ENCODE measurements at regions not wholly inside any gene's neighbourhood (a gene's known extent, or its start where the extent isn't known, plus 50 kb on each side); places are given as distances from the start of the nearest gene placed in this dataset.
A peak's percentile ranks its signal among the peaks of the same experiment; 100 is the strongest.
"Not testable (repeated sequence)": the region's sequence is repeated elsewhere in the genome, so short reads cannot be mapped to it uniquely, and the experiment has no call there.

DNA sequence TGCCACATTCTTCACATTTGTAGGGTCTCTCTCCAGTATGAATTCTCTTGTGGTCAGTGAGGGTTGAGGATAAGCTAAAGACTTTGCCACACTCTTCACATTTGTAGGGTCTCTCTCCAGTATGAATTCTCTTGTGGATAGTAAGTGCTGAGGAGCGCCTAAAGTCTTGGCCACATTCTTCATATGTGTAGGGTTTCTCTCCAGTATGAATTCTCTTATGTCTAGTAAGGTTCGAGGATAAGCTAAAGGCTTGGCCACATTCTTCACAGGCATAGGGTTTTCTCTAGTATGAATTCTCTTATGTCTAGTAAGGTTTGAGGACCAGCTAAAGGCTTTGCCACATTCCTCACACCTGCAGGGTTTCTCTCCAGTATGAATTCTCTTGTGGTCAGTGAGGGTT, 706.9 kb upstream of the ZNF722 start:
- H3K27me3 ChIP-seq, H3K9me3 ChIP-seq, DNase-seq, H3K4me3 ChIP-seq, H3K27ac ChIP-seq, H3K36me3 ChIP-seq, H3K4me1 ChIP-seq: not testable (repeated sequence)

DNA sequence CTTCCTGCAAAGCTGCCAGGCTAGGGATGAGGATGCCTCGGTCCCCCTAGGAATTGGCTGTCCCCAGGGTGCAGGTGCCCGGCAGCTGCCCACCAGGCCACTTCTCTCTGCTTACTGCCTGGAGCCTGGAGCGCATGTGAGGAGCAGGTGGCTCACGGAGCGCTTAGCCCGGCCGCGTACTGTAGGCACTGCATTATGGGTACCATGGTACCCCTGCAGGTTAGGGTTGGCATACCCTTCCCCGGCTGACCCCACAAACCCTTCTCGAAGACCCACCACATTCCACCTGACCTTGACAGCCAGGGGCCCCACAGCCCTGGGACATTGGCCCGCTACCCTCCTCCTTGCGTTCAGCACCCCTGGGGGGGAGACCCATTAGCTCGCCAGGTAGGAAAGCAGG, 681.1 kb upstream of the ZNF722 start:
- H3K27ac ChIP-seq, H3K36me3 ChIP-seq, H3K27me3 ChIP-seq, H3K4me1 ChIP-seq, DNase-seq, H3K4me3 ChIP-seq, H3K9me3 ChIP-seq: not testable (repeated sequence)

DNA sequence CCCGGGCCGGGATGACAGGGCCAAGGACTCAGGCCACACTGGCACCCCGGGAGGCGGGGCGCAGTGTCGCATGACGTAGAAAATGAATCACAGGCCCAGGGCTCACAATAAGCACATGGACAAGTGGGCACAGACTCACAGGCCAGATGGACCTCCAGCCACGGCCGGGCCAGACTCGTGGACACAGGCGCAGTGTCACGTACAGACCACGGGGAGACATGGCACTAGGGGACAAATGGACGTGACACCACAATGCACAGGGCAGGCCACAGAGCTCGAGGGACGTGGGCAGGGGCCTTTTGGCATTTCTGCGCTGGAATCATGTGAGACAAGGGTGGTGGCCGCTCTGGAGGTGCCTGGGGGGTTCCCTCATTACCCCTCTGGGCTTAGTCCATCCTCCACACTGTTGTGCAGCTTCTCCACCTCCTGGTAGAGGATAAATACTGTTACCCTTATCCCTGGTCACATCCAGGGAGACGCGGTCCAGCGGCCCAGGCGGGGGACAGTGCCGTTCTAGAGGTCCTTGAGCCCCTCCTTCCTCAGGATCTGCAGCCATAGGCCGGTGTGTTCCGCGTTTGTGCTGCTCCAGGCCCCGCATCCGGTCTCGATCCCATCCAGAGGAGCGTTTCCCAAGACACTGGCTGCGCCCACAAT, 649.8 kb upstream of the ZNF722 start:
- H3K27me3 ChIP-seq, H3K9me3 ChIP-seq, DNase-seq, H3K4me1 ChIP-seq, H3K27ac ChIP-seq, H3K4me3 ChIP-seq, H3K36me3 ChIP-seq: not testable (repeated sequence)

DNA sequence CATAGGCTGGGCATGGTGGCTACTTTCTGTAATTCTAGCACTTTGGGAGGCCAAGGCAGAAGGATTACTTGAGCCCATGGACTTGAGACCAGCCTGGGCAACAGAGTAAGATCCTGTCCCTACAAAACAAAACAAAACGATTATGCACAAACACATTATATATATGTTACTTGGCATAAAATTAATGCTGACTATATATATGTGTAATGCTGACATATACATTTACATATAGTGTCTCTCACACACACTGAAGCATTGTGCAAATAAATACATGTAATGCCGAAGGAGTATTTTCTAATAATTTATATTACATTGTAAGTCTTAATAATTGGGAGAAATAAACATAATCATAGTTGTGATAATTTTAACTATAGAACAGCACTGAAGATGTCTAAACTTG, 621.8 kb upstream of the ZNF722 start:
- no peaks in the 10 kb centered on the region for H3K27me3 ChIP-seq
- H3K27ac ChIP-seq, result no peak overlapping the region
- no peaks in the 10 kb centered on the region for H3K36me3 ChIP-seq
- no peak overlapping the region for H3K4me3 ChIP-seq
- H3K4me1 ChIP-seq, result no peaks in the 10 kb centered on the region
- no peak for TF ChIP-seq POLR2A (IDR thresholded peaks at IDR 0.05)
- TF ChIP-seq, protein P1, sequence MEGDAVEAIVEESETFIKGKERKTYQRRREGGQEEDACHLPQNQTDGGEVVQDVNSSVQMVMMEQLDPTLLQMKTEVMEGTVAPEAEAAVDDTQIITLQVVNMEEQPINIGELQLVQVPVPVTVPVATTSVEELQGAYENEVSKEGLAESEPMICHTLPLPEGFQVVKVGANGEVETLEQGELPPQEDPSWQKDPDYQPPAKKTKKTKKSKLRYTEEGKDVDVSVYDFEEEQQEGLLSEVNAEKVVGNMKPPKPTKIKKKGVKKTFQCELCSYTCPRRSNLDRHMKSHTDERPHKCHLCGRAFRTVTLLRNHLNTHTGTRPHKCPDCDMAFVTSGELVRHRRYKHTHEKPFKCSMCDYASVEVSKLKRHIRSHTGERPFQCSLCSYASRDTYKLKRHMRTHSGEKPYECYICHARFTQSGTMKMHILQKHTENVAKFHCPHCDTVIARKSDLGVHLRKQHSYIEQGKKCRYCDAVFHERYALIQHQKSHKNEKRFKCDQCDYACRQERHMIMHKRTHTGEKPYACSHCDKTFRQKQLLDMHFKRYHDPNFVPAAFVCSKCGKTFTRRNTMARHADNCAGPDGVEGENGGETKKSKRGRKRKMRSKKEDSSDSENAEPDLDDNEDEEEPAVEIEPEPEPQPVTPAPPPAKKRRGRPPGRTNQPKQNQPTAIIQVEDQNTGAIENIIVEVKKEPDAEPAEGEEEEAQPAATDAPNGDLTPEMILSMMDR (IDR thresholded peaks at IDR 0.05), result no peak
- no peaks in the 10 kb centered on the region for H3K9me3 ChIP-seq
- DNase-seq, result no peak

DNA sequence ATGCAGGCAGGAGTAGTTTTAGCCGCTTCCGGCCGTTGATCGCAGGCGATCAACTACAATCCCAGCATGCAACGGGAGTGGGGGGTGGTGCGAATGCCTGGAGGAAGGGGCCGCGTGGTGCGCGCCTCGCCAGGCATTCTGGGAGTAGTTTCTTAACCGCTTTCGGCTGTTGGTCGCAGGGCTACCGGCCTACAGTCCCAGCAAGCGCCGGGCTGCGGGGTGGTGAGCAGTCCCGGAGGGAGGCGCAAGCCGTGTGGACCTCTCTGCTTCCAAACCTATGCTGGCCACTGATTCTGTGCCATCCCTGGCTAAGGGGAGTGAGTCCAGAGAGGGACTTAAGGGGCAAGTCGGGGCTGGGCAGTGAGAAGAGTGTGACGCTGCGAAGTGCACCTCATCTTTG, 604.5 kb upstream of the ZNF722 start:
- H3K27ac ChIP-seq, DNase-seq, H3K4me3 ChIP-seq, H3K4me1 ChIP-seq, H3K27me3 ChIP-seq, H3K9me3 ChIP-seq, H3K36me3 ChIP-seq: not testable (repeated sequence)

DNA sequence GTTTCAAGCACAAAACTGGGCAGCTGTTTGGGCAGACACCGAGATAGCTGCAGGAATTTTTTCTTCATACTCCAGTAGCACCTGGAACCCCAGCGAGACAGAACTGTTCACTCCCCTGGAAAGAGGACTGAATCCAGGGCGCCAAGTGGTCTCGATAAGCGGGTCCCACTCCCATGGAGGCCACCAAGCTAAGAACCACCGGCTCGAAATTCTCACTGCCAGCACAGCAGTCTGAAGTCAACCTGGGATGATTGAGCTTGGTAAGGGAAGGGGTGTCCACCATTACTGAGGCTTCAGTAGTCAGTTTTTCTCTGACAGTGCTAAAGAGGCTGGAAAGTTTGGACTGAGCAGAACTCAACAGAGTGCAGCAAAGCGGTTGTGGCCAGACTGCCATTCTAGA, 590.8 kb upstream of the ZNF722 start:
- not testable (repeated sequence) for H3K36me3 ChIP-seq, H3K27me3 ChIP-seq, H3K9me3 ChIP-seq, H3K4me3 ChIP-seq, H3K27ac ChIP-seq, H3K4me1 ChIP-seq
- peak in 1 of 3 donors; percentile 7 for DNase-seq
